HCT116 (cell line): ENCODE measurements at regions not wholly inside any gene's neighbourhood (a gene's known extent, or its start where the extent isn't known, plus 50 kb on each side); places are given as distances from the start of the nearest gene placed in this dataset.

Experiments
- ATAC-seq: fragments of 200-7000 bp; cut with Tn5 transposase; 2 replicates; pipeline ENCODE4 v1.9.1; 2020; ENCODE audit warnings: mild to moderate bottlenecking, moderate library complexity
- BruUV-seq: library from RNA; stranded (reverse); fragments of 400-500 nt; replicated peaks from 2 replicates; lab custom pipeline; 2021; lab: Mats Ljungman, UMichigan
- CTCF ChIA-PET: fragments of 300-600 bp; sonication (Branson Sonifier 250); formaldehyde crosslinking; loops from one replicate; lab custom pipeline; 2021; ENCODE audit warnings: antibody characterized with exemption; lab: Charles Lee
- POLR2A ChIA-PET: fragments of 300-600, 350-600 bp; sonication (Branson Sonifier 250); formaldehyde crosslinking; loops from one replicate; lab custom pipeline; 2021; ENCODE audit warnings: antibody characterized with exemption; lab: Charles Lee
- RAD21 ChIA-PET, 2 experiments: fragments of 300-600 bp; sonication (Branson Sonifier 250); formaldehyde crosslinking; loops; one replicate each; lab custom pipeline; 2023; ENCODE audit warnings: low total read pairs in 2 of 2; ENCODE audit not compliant: uncharacterized antibody in 2 of 2, unreplicated experiment in 2 of 2, low non-redundant PET in 1 of 2; lab: Charles Lee
- DNase-seq: peaks from one replicate; pipeline ENCODE4 v3.0.0-alpha.2; 2010; ENCODE audit warnings: low read depth, low spot score
- H2AFZ ChIP-seq: fragments of 200-600 bp; shearing (Covaris generic), sonication (generic); 2 replicates; pipeline ENCODE4 v1.6.1; 2017; ENCODE audit warnings: low read depth, mixed run types, mixed read lengths, antibody characterized with exemption, low read length; ENCODE audit not compliant: poor library complexity, severe bottlenecking
- H3K27ac ChIP-seq: 2 replicates; pipeline ENCODE4 v1.5.1; 2012; ENCODE audit warnings: low read depth, low read length
- H3K27me3 ChIP-seq: fragments of 200-600 bp; sonication (generic); 2 replicates; pipeline ENCODE4 v1.6.1; 2016; ENCODE audit warnings: mixed run types, low read length, mixed read lengths; ENCODE audit not compliant: insufficient read depth
- H3K36me3 ChIP-seq, 2 experiments: fragments of 200-500 bp in 1 of 2; fragments of 200-600 bp in 1 of 2; sonication (Bioruptor generic) in 1 of 2; sonication (generic) in 1 of 2; 2 replicates each; pipeline versions ENCODE4 v1.5.1 to v1.6.1; 2014 to 2016; ENCODE audit warnings: low read length in 2 of 2, inconsistent platforms in 1 of 2, mixed read lengths in 1 of 2, mixed run types in 1 of 2; ENCODE audit not compliant: insufficient read depth in 2 of 2, control insufficient read depth in 1 of 2
- H3K4me1 ChIP-seq, 2 experiments: fragments of 200-600 bp in 1 of 2; sonication (generic) in 1 of 2; 2 replicates each; pipeline versions ENCODE4 v1.5.1 to v1.6.1; 2012 to 2017; ENCODE audit warnings: low read length in 2 of 2, inconsistent platforms in 1 of 2, mild to moderate bottlenecking in 1 of 2, mixed read lengths in 1 of 2, mixed run types in 1 of 2, moderate library complexity in 1 of 2; ENCODE audit not compliant: insufficient read depth in 2 of 2, control insufficient read depth in 1 of 2
- H3K4me2 ChIP-seq: fragments of 200-600 bp; sonication (generic); 2 replicates; pipeline ENCODE4 v1.6.1; 2017; ENCODE audit warnings: mixed run types, low read length, mixed read lengths
- H3K4me3 ChIP-seq, 2 experiments: fragments of 200-600 bp in 1 of 2; sonication (generic) in 1 of 2; replicated peaks in 1 of 2; 2 replicates each; pipeline ENCODE4 v1.5.1; 2011 to 2016; ENCODE audit warnings: low read length in 2 of 2, control low read depth in 1 of 2, low read depth in 1 of 2, mild to moderate bottlenecking in 1 of 2, mixed read lengths in 1 of 2, mixed run types in 1 of 2
- H3K79me2 ChIP-seq: fragments of 200-600 bp; sonication (generic); 2 replicates; pipeline ENCODE4 v1.6.1; 2017; ENCODE audit warnings: mild to moderate bottlenecking, mixed run types, low read length, moderate library complexity, mixed read lengths; ENCODE audit not compliant: insufficient read depth
- H3K9ac ChIP-seq: fragments of 200-600 bp; sonication (generic); 2 replicates; pipeline ENCODE4 v1.6.1; 2016; ENCODE audit warnings: low read length, mixed read lengths
- H3K9me2 ChIP-seq: fragments of 200-600 bp; sonication (generic), shearing (Covaris generic); 2 replicates; pipeline ENCODE4 v1.6.1; 2017; ENCODE audit warnings: mixed run types, mild to moderate bottlenecking, moderate library complexity; ENCODE audit not compliant: insufficient read depth
- H3K9me3 ChIP-seq, 2 experiments: fragments of 200-500 bp in 1 of 2; fragments of 200-600 bp in 1 of 2; sonication (Bioruptor generic) in 1 of 2; sonication (generic) in 1 of 2; 2 replicates each; pipeline ENCODE4 v1.6.1; 2014 to 2017; ENCODE audit warnings: low read length in 2 of 2, mixed read lengths in 2 of 2, inconsistent platforms in 1 of 2, low read depth in 1 of 2, mild to moderate bottlenecking in 1 of 2, mixed run types in 1 of 2, moderate library complexity in 1 of 2; ENCODE audit not compliant: control insufficient read depth in 1 of 2, insufficient read depth in 1 of 2
- H4K20me1 ChIP-seq: fragments of 200-600 bp; sonication (generic), shearing (Covaris generic); 2 replicates; pipeline ENCODE4 v1.6.1; 2017; ENCODE audit warnings: mixed run types, mild to moderate bottlenecking, moderate library complexity; ENCODE audit not compliant: insufficient read depth
- ATF3 ChIP-seq: IDR thresholded peaks from 2 replicates; pipeline ENCODE4 v1.6.1; 2012
- CBX3 ChIP-seq: IDR thresholded peaks from 2 replicates; pipeline ENCODE4 v1.6.1; 2012; ENCODE audit warnings: low read depth
- CTCF ChIP-seq, 3 experiments: fragments of 200-600 bp in 1 of 3; sonication (generic) in 1 of 3; IDR thresholded peaks in 2 of 3; conservative IDR thresholded peaks in 1 of 3; 2 replicates each; pipeline ENCODE4 v1.5.1; 2012 to 2017; ENCODE audit warnings: low read depth in 2 of 3, low read length in 2 of 3, antibody characterized with exemption in 1 of 3, borderline replicate concordance in 1 of 3, control low read depth in 1 of 3, mild to moderate bottlenecking in 1 of 3, mixed read lengths in 1 of 3, mixed run types in 1 of 3, moderate library complexity in 1 of 3; ENCODE audit not compliant: insufficient read depth in 1 of 3
- EGR1 ChIP-seq: IDR thresholded peaks from 2 replicates; pipeline ENCODE4 v1.6.1; 2012; ENCODE audit warnings: low read depth
- ELF1 ChIP-seq: IDR thresholded peaks from 2 replicates; pipeline ENCODE4 v1.6.1; 2012; ENCODE audit warnings: low read depth, borderline replicate concordance
- EZH2 ChIP-seq: fragments of 200-600 bp; sonication (generic); IDR thresholded peaks from 2 replicates; pipeline ENCODE4 v1.6.1; 2017; ENCODE audit warnings: antibody characterized with exemption, mixed run types
- EZH2phosphoT487 ChIP-seq: fragments of 200-600 bp; IDR thresholded peaks from 2 replicates; pipeline ENCODE4 v1.6.1; 2018; ENCODE audit warnings: antibody characterized with exemption, borderline replicate concordance
- FOSL1 ChIP-seq: IDR thresholded peaks from 2 replicates; pipeline ENCODE4 v1.6.1; 2012; ENCODE audit warnings: low read depth
- JUND ChIP-seq: IDR thresholded peaks from 2 replicates; pipeline ENCODE4 v1.6.1; 2012
- SIN3A ChIP-seq: IDR thresholded peaks from 2 replicates; pipeline ENCODE4 v1.6.1; 2012; ENCODE audit warnings: low read depth
- SRF ChIP-seq: IDR thresholded peaks from 2 replicates; pipeline ENCODE4 v1.6.1; 2012; ENCODE audit warnings: low read depth
- ZBTB33 ChIP-seq: IDR thresholded peaks from 2 replicates; pipeline ENCODE4 v1.6.1; 2011; ENCODE audit warnings: mild to moderate bottlenecking, low read length, moderate library complexity; ENCODE audit not compliant: insufficient replicate concordance; ENCODE audit errors: extremely low read depth
- ZFX ChIP-seq: fragments of 450-650 bp; IDR thresholded peaks from 2 replicates; pipeline ENCODE4 v1.6.1; 2017
- ZNF274 ChIP-seq: fragments of 200-500 bp; sonication (Bioruptor generic); IDR thresholded peaks from 2 replicates; pipeline ENCODE4 v1.6.1; 2014; ENCODE audit warnings: mild to moderate bottlenecking, low read depth, low read length, inconsistent platforms
- intact Hi-C: fragments of 100-400 bp; cut with micrococcal nuclease; formaldehyde crosslinking; loops from 2 replicates; pipeline ENCODE4 v1.10.0; 2022

GRCh38 chr3:1987980-1988379 is 110.7 kb upstream of the CNTN4 start:
- no peak for DNase-seq

GRCh38 chr3:1998739-1999138 is 99.9 kb upstream of the CNTN4 start:
- ChIA-PET RAD21 (no interaction called here), POLR2A (no interaction called here), CTCF (no interaction called here)
- Histone ChIP-seq H3K27me3 (no peaks in the 10 kb centered on the region), H3K27ac (no peak overlapping the region), H3K9ac (no peak overlapping the region), H3K79me2 (no peaks in the 10 kb centered on the region), H4K20me1 (no peaks in the 10 kb centered on the region; the same call in 1 of the 2 replicates), H2AFZ (no peak overlapping the region), H3K4me2 (no peak overlapping the region), H3K36me3 (no peaks in the 10 kb centered on the region), H3K9me2 (no peaks in the 10 kb centered on the region), H3K9me3 (peaks cover 0 to 14% of the 10 kb centered on the region in 2 experiments; a peak in 2 of 4 replicates), H3K4me3 (no peak overlapping the region), H3K4me1 (no peaks in the 10 kb centered on the region)
- intact Hi-C loops, result no loop called here
- DNase-seq (no peak), ATAC-seq (no peak)
- BruUV-seq, result no TSS peak
- TF ChIP-seq CBX3 (no peak), ATF3 (no peak), EZH2phosphoT487 (no peak), EZH2 (no peak), CTCF (IDR thresholded peaks at IDR 0.05 in 2 of 3, conservative IDR thresholded peaks at IDR 0.05 in 1 of 3; ENCODE audit: borderline replicate concordance in 1 of 3, insufficient read depth in 1 of 3, low read depth in 2 of 3, low read length in 2 of 3) (no peak), ELF1 (no peak)

More at GRCh38 chr3:1987980-1988379, 110.7 kb upstream of the CNTN4 start:
- Histone ChIP-seq H3K4me3 (no peak overlapping the region), H2AFZ (no peak overlapping the region), H3K27ac (no peak overlapping the region), H3K4me2 (no peak overlapping the region), H3K27me3 (no peaks in the 10 kb centered on the region), H4K20me1 (no peaks in the 10 kb centered on the region; the same call in 1 of the 2 replicates), H3K9me3 (peaks cover 9 to 16% of the 10 kb centered on the region in 2 experiments; a peak in 2 of 4 replicates), H3K9me2 (no peaks in the 10 kb centered on the region), H3K4me1 (no peaks in the 10 kb centered on the region), H3K36me3 (no peaks in the 10 kb centered on the region), H3K9ac (no peak overlapping the region), H3K79me2 (no peaks in the 10 kb centered on the region)
- ChIA-PET POLR2A (no interaction called here), CTCF (no interaction called here), RAD21 (no interaction called here)
- intact Hi-C loops, result no loop called here
- TF ChIP-seq EZH2phosphoT487 (no peak), ZBTB33 (no peak), CBX3 (no peak), ZFX (no peak), EGR1 (no peak), FOSL1 (no peak), SRF (no peak), ZNF274 (no peak), JUND (no peak), SIN3A (no peak)
- no TSS peak for BruUV-seq
- ATAC-seq, result no peak
